Right lobe of liver (tissue), 4 donors: ENCODE measurements at regions not wholly inside any gene's neighbourhood (a gene's known extent, or its start where the extent isn't known, plus 50 kb on each side); places are given as distances from the start of the nearest gene placed in this dataset.

ENCODE experiments used
- CTCF ChIP-seq, 4 donors: fragments of 200-600 bp in 3 of 4; fragments of 450-650 bp in 1 of 4; IDR thresholded peaks; one replicate each; pipeline versions ENCODE4 v1.5.1 to v1.8.0; 2016 to 2022; ENCODE audit warnings: antibody characterized with exemption in 4 of 4, mild to moderate bottlenecking in 2 of 4
- POLR2A ChIP-seq: fragments of 450-650 bp; IDR thresholded peaks from one replicate; pipeline ENCODE4 v1.6.1; 2017; ENCODE audit warnings: antibody characterized with exemption, mild to moderate bottlenecking
- donor health status: DM: no; HTN: no; CAD: no.
- donor health status: DM: no; HTN: no; CAD: no.
- donor health status: DM: no; HTN: yes; CAD: no.

DNA sequence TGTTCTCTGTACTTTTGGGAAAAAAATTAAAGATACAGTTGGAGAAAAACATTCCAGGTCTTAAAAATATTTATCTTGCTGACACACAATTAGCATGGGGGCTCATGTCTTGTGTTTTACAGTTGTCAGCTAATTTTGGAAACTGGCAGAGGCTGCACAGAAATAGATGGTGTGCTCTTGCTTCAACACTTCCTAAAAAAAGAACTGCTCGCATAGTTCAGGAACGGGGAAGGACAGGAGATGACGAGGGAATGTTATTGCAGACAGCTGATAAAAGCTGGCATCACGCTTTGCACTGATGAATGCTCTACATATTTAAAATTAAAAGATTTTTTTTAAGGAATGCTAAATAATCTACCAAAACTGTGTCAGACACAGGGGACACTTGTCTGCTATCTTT is 103.5 kb upstream of the CELF2 start:
- TF ChIP-seq CTCF (IDR thresholded peaks at IDR 0.05) (no peak), POLR2A (no peak)
